Activated CD4-positive, alpha-beta T cell treated with anti-CD3 and anti-CD28 coated beads for 24 hours (primary cell): ENCODE measurements at regions not wholly inside any gene's neighbourhood (a gene's known extent, or its start where the extent isn't known, plus 50 kb on each side); places are given as distances from the start of the nearest gene placed in this dataset.

Experiments used
- DNase-seq, 2 donors: peaks; one replicate each; pipeline ENCODE4 v3.0.0-alpha.2; 2020; ENCODE audit warnings: low read depth in 2 of 2

DNA sequence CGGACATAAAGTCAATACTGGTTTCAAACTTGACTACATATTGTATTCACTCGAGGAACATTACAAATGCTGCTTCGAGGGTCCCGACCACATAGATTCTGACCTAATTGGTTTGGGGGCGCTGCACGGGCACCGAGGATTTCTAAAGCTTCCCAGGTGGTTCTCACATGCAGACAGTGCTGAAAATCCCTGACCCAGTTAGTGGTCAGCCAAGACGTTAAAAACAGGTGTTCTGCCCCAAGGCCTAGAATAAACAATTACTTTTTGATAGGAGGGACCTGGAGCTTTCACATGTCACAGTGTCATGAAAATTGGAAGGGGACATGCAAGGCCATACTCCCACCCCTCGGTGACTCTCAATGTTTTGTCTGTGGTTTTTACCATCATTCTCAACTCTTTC is 368.9 kb downstream of the RNF144A start:
- no peak for DNase-seq

DNA sequence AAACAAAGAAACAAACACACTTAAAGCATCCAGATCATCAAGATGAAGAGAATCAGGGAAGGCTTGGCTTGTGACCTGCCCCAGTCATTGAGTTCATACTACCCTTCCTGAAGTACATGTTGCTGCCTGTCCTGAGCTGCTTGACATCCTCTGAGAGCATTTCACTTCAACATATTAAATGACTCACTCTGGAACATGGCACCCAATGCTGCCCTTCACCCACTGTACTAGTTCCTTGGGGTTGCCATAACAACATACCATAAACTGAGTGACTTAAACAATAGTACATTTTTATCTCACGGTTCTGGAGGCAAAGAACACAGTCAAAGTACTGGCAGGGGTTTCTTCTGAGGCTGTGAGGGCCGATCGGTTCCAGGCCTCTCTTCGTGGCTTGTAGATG is 371.3 kb downstream of the RNF144A start:
- DNase-seq, result no peak

DNA sequence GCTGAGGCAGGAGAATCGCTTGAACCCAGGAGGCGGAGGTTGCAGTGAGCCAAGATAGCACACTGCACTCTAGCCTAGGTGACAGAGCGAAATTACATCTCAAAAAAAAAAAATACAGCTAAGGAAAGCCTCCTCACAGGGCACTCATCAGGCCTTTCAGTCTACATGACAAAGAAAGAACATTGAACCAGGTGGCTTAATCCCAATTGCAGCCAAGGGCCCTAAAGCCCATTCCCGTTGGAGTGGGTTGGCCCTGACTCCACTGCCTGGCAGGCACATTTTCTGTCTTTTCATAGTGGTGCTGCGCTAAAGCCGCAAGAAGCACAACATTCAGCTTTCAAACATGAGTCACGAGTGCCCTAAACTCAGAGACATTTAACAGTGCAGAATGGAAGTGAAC is 372.5 kb downstream of the RNF144A start:
- no peak for DNase-seq

DNA sequence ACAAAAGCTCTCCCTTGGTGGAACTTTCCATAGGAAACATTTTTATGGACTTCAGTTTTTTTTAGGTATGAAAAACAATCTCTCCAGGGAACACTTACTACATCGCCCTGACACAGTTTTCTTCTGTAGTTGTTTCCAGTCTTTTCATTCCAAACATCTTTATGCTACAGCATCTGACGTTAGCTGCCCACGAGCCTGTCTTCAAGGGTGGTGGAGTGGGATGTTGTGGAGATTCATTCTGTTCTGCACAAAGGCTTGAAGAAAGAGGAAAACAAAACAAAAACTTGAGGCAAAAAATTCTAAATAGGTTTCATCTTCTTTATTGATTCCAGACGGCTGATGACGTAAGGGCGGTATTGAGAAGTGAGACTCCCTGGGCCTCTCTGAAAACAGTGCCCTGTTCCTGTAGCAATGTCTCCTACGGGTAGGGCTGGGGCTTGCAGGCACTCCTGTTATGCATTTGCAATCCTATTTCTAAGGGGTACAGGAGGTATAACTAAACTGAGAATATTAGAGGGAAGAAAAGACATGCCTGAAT is 375.0 kb downstream of the RNF144A start:
- no peak for DNase-seq

DNA sequence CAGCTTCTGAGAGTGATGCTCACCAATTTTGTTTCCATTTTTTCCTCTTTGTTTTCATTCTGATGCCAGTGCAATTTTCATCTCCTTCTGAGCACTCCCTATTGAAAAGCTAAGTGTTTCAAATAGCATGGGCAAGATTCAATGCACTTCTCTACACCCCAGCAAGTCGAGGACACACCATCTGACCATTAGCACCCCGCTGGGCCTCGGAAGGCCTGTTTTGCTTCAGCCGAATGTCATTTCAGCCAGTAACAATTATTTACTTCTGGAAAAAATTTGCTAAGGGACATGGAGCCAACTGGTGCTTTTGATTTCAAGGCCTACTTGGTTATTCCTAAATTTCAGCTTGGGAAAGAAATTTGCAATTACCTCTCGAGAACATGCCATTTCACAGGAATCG is 392.4 kb downstream of the RNF144A start:
- no peak for DNase-seq

DNA sequence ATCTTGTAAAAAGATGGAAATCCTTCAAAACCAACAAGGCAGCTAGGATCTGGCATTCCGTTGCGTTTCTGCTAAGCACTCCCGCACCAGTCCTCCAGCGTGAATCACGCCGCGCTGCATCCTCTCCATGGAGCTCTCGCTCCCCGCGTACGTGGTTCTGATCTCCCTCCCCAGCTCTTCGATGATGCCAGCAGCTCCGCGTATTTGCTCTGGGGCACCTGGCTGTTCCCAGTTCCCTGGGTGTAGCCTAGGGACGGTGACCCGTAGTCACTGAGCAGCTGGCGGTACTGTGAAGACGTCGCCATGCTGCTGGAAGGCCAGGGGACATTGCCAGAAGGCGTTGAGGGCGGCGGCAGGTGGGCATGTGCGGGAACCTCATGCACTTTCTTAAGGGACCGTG is 407.5 kb downstream of the RNF144A start:
- no peak for DNase-seq

DNA sequence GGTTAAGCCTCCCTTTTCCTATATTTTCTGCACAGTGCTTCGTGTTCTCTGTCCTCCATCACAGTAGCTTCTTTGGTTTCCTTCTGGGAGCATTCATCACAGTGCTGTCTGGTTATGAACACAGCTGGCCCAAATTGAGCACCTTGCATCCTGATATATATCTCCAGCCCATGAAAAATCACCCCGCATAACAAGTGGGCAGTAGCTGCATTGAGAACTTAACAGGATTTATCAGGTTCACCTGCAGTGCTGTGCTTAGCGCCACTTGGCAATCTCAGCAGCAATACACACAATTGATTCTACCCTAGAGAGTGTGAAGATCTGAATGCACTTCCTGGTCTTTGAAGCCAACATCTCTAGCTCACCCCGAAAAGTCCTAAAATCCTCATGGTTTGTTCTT is 408.0 kb downstream of the RNF144A start:
- no peak for DNase-seq

DNA sequence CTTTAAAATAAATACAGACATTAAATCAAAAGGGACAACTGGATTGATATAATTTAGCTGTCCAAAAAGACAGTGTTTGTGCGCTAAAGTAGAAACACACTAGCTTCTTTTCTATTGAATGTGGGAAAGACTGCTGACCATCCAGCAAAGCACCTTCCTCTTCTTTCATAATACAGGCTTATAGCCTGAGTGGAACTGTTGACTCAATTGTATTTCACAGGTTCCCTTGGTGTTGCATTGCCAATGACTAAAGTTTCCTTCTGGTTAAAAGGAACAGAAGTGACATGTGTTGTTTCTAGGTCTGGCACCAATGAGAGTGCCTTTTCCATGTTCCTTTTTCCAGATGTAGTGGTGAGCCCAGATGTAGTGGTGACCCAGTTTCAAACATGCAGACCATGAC is 412.3 kb downstream of the RNF144A start:
- no peak for DNase-seq

DNA sequence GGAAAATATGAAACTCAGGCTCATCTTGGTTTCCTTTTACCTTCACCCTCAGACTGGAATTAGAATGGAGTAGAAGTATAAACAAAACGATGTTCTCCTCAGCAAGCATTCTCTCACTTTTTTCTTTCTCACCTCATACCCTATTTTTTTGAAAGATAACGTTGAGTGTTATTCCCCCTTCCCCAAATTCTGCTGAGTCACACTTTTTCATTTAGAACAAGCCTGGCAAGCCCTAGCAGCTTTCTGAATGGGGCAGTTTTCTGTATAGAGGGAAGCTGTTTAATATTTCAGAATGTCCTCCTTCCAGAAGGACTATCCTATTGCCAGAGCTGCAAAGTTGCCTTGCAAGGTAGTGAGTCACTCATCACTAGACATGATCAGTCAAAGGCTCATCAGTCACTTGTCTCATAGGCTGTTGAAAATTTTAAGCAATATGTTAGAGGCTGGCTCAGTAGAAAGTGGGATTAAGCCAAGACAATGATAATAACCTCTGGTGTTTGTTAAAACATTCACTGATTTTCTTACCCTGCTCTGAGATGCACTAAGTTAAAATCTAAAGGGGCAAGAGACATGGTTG is 416.1 kb downstream of the RNF144A start:
- DNase-seq, result no peak

DNA sequence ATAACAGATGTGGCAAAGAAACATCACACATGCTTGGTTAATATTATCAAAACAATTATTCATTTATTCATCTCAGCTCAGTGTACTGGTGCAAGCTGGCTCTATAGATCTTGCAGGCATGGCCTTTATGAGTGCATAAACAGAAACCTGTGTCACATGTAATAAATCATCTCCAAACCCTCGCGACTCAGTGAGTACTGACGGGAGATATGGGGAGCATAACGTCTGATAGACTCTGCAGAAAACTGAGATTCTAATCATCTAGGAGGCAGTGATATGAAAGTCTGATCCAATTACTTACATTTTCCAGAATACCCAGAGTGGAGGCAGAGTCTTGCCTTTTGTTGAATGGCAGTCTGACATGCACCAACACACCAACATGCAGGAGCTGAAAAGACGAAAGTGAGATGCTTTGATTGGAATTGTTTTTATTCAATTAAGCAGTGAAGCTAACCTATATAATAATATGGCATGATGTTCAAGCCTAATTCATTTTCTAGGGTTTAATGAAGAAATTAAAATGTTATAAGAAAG is 416.8 kb downstream of the RNF144A start:
- no peak for DNase-seq

DNA sequence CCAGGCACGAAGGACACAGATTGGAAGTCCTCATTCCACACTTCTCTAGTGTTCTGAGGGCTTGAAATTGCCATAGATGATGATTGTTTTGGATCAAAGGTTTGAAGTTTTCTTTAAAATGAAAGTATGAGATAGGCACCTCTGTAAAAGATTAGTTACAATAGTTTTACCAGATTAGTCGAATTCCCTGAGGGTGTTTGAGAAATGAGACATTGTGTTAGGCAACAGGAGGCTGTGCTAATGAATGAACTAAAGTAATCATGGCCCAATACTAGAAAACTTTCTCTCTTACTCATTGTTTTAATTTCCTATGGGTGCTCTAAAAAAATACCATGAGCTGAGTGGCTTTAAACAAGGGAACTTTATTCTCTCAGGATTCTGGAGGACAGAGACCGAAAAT is 421.7 kb downstream of the RNF144A start:
- DNase-seq, result no peak

DNA sequence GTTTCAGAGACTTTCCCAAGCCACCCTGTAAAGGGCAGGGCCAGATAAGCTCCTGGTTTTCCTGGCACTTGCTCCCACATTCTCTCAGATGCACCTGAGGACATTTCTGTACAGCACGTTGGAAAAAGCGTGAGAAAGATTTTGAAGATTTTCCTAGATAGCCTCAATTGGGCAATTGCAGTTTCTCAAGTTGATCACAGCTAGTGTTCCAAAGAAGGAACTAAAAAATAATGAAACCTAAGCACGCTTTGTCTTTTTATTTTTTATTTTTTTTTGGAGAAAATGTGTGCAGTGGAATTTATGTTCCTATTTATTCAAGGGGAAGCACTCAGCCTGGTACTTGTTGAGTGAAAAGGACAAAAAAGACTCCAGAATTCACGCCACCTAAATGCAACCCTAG is 429.1 kb downstream of the RNF144A start:
- no peak for DNase-seq

DNA sequence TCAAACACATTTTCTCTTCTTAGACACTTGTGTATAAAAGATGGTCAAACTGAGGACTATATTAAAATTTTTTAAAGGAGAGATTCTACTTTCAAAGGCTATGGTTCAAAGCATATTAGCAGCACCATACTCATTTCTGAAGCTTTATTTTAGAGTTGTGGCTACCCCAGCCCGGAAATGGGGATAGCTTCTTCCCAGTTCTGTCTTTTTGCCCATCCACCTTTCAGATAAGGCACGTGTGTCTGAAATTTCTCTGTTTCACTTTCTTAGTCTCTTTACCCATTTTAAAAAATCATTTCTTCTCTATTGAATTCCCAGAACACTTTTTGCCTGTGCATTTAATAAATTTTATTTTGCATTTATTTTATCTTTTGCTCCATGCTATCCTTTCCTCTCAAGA is 431.5 kb downstream of the RNF144A start:
- DNase-seq, result no peak

DNA sequence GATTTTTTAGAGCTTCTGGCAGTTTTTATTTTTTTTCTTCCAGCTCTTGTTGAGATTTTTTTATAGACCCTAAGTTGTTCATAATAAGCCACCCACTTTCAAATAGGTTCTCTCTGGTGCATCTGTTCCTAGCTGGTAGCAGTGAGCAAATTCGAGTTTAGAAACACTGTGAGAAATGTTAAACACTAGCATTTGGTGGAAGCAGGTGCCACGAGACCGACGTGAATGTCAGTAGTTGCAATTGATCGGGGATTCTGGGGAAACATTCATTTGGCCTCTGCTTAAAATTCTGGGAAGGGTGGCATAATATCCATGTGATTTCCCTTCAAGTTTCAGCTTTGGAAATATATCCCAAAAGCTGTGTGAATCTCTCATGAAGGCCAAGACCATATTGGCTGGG is 435.0 kb downstream of the RNF144A start:
- no peak for DNase-seq

DNA sequence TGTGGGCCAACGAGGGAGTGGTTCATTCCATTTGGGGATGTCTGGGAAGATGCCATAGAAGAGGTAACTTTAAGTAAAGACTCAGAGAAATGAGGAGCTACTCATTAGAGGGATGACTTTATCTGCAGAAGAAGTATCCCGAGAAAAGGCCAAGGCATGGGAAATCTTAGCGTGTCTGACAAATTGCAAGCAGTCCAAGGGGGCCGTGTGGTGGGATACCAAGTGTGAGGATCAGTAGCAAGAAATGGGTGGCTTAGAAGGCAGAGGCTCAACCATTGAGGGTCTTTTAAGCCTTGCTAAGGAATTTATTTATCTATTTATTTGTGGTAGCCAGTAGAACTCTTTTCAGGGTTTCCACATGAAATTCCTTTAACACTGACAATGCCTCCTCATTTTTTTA is 436.4 kb downstream of the RNF144A start:
- no peak for DNase-seq

DNA sequence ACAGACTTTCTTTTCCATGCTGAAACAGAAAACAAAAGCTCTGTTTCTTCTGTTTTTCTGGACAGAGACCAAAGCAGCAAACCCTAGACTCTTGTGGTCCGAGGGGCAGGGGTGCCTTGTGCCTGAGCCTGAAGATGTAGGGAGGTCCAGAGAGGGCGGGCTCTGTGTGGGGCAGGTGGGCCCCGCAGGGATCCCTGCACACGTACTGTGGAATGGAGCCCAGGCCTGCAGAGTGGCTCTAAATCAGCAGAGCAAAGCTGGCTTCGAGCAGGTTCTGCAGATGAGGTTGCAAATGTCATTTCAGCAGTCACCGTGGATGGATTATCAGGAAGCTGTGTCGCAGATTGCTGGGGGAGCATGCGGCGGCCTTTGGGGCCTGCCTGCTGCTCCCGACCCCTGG is 438.6 kb downstream of the RNF144A start:
- no peak for DNase-seq

DNA sequence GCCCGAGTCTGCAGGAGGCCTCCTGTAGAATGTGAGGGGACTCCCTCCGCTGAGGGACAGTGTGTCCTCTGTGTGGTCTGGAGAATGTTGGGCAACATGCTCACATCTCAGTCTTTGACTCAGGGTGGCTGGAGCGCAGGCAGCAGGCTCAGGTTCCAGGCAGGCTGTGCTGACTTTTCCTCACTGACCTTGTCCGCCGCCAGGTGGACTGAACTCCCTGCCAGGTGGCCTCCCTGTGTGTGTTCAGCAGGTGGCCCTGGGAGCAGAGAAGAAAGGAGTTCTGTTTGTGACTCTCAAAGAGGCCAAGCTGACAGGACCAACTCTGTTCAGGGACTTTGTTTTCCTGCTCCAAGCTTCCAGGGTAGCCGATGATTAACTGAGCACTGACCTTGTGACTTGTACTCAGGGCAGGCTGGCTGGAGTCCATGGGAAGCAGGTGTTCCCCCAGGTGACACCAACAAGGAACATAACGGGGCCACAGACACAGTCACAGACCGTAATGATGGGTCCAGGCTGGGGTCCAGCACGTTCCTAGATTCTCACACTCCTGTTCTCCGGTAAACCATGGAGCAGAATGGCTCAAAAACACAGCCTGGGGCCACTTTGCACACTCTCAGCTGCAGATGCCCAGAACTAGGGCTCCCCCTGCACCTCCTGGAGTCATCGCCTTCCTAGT is 439.8 kb downstream of the RNF144A start:
- DNase-seq, result no peak

DNA sequence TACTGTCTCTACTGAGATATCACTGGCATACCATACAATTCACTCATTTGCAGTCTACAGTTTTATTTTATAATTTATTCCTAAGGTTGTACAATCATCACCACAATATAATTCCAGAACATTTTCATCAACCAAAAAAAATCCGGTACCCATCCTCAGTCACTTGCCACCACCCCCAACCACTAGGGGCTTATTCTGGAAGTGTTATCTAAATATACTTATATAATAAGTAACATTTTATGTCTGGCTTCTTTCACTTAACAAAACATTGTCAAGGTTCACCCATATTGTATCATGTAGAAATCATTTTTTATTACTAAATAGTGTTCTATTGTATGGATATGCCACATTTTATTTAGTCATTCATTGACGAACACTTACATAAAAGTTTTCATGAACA is 440.8 kb downstream of the RNF144A start:
- no peak for DNase-seq

DNA sequence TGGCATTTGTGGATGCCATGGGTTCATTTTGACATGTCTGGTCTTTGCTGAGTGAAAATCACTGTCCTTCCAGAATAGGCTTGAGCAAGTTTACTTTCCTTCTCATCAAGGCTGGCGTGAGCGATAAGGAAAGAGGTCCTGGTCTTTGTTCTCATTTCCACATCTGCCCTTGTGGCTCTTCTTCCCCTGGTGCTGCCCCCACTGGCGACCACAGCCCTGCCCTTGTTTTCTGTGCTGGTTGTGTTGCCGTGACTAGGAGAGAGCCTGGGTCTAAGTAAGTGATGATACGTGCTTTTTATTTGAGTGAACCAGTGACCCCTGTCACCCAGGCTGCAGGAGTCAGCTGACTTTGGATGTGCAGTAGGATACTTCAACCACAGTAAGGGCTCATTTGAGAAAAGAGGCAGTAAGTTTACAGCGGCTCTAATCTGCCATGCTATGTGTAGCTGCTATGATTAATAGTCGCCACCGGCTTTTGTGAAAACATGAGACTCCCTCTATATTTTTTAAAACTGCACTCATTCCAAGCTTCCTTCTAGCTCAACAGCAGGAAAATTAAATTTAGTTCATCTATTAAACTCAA is 441.7 kb downstream of the RNF144A start:
- no peak for DNase-seq

DNA sequence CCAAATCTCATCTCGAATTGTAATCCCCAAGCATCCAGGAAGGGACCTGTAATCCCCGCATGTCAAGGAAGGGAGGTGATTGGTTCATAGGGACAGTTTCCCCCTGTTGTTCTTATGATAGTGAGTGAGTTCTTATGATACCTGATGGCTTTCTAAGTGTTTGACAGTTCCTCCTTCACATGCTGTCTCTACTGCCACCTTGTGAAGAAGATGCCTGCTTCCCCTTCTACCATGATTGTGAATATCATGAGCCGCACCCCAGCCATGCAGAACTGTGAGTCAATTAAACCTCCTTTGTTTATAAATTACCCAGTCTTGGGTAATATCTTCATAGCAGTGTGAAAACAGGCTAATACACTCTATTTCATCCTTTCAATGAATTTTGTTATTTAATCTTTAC is 446.7 kb downstream of the RNF144A start:
- DNase-seq, result no peak

DNA sequence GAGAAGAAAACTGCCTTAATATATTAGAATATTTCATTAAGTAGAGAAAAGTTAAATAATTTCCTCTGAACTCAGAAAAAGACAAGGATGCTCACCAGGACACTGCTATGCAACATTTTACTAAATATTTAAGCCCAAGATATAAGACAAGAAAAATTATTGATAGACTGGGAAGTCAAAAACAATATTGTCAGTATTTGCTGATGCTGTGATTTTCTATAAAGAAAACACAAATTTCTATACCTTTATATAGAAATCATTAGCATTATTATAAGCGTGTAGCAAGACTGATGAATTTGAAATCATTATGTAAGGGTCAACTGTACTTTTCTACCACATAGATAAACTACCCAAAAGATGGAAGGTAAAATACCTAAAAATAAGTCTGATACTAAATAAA is 451.0 kb downstream of the RNF144A start:
- DNase-seq, result no peak

DNA sequence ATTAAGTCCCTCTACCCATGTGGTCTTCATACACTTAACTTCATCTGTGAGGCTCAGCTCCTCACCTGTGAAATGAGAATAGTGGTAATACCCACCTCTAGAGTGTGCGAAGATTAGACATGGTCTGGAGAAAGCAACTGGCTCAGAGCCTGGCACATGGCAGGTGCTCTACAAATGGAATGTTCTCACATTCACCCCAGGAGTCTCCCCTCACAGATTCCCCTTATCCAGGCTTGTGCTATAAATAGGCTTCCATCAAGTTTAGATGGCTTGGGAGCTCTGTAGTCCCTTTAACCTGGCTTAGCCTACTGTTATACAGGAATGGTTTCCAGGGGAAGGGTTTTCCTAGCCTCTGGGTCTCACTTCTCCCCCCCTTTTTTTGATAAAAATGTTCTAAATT is 455.9 kb downstream of the RNF144A start:
- DNase-seq, result no peak

DNA sequence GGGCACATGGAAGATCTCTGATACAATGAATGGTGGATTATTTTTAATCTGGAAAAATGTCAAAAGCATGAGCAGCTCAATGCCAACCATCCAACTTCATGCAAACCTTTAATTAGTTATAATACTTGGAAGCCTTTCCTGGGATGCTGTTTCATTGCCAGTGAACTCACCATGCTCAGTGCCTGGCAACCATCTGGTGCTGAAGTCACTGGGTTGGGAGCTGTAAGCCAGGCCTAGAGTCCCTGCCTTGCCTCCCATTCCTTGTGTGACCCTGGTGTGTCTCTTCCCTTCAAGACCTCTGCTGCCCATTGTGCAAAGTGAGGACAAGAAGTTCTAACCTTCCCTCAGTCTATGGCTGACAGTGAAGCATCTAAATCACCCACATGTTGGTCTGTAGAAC is 458.7 kb downstream of the RNF144A start:
- DNase-seq, result no peak
